ENCODE measurements at regions not wholly inside any gene's neighbourhood (a gene's known extent, or its start where the extent isn't known, plus 50 kb on each side); places are given as distances from the start of the nearest gene placed in this dataset.

DNA sequence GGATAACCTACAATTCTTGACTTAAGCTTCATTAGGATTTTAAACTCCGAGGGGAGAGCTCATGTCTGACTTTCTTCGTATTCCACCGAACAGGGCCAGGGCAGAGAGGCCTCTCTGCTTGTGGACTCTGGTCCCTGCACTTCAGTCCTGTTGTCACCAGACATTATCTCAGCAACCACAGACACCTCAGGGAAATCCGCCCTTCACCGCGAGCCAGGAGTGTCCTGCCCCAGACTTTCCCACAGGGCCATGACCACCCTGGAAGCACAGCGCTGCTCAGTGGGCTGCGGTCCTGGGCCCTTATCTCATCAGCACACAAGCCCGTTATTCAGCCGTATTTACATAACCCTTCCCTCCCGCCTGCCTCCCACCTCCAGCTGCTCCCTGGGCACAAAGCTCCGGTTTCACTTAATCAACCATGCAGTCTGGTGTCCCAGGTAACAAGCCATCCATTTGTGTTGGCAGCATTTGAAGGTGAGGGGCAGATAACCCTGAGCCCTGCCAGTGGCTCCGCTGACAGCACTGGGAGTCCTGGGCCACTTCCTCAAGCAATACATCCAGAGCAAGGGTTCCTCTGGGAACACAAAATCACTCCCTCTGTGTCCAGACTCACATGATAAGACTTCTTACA lies 122.8 kb upstream of the RAB4A start (continued):
- TF ChIP-seq, protein P1, sequence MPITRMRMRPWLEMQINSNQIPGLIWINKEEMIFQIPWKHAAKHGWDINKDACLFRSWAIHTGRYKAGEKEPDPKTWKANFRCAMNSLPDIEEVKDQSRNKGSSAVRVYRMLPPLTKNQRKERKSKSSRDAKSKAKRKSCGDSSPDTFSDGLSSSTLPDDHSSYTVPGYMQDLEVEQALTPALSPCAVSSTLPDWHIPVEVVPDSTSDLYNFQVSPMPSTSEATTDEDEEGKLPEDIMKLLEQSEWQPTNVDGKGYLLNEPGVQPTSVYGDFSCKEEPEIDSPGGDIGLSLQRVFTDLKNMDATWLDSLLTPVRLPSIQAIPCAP (CRISPR knock-in tag; IDR thresholded peaks at IDR 0.05; ENCODE audit: low read depth): no peak
- no peak for TF ChIP-seq NFYB (CRISPR knock-in tag; IDR thresholded peaks at IDR 0.05)
- TF ChIP-seq ZNF672 (CRISPR knock-in tag; IDR thresholded peaks at IDR 0.05): no peak
- no peak for TF ChIP-seq KLF6 (CRISPR knock-in tag; IDR thresholded peaks at IDR 0.05)
- TF ChIP-seq, protein P2, sequence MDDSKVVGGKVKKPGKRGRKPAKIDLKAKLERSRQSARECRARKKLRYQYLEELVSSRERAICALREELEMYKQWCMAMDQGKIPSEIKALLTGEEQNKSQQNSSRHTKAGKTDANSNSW (CRISPR knock-in tag; IDR thresholded peaks at IDR 0.05; ENCODE audit: borderline replicate concordance): no peak
- TF ChIP-seq ZNF143 (CRISPR knock-in tag; IDR thresholded peaks at IDR 0.05): 0 out of 2 replicates have a peak, but pooled peaks have one; percentile 55
- peak; percentile 32 for TF ChIP-seq CCAR2 (optimal IDR thresholded peaks at IDR 0.05; ENCODE audit: low read depth, low read length)
- TF ChIP-seq SIN3A (IDR thresholded peaks at IDR 0.05; ENCODE audit: borderline replicate concordance, low read depth, low read length): no peak
- no peak; the same call in none of the 2 replicates for TF ChIP-seq PPARG (CRISPR knock-in tag; conservative IDR thresholded peaks at IDR 0.05)
- TF ChIP-seq MTA3 (CRISPR knock-in tag; IDR thresholded peaks at IDR 0.05): no peak
- TF ChIP-seq ETV5 (CRISPR knock-in tag; IDR thresholded peaks at IDR 0.05; ENCODE audit: borderline replicate concordance): peak; percentile 49; the same call in 1 of the 2 replicates
- TF ChIP-seq JARID2 (CRISPR knock-in tag; IDR thresholded peaks at IDR 0.05; ENCODE audit: insufficient replicate concordance): no peak
- TF ChIP-seq AHR (CRISPR knock-in tag; IDR thresholded peaks at IDR 0.05): peak; percentile 31; the same call in 1 of the 2 replicates
- TF ChIP-seq ZBTB7B (CRISPR knock-in tag; IDR thresholded peaks at IDR 0.05): peak; percentile 96
- peak in 1 of 2 experiments; percentile 67; a peak in 2 of 4 replicates for TF ChIP-seq KLF16 (CRISPR knock-in tag; IDR thresholded peaks at IDR 0.05)
- TF ChIP-seq PHF21A (CRISPR knock-in tag; IDR thresholded peaks at IDR 0.05): peak; percentile 96
- peak; percentile 91 for TF ChIP-seq ZNF605 (CRISPR knock-in tag; IDR thresholded peaks at IDR 0.05)
- no peak for TF ChIP-seq PHB2 (IDR thresholded peaks at IDR 0.05; ENCODE audit: partially characterized antibody)
- TF ChIP-seq CBX5 (CRISPR knock-in tag; IDR thresholded peaks at IDR 0.05; ENCODE audit: borderline replicate concordance): peak; percentile 50; the same call in 1 of the 2 replicates
- TF ChIP-seq MED8 (CRISPR knock-in tag; IDR thresholded peaks at IDR 0.05; ENCODE audit: insufficient replicate concordance): peak; percentile 34
- TF ChIP-seq, protein P3, sequence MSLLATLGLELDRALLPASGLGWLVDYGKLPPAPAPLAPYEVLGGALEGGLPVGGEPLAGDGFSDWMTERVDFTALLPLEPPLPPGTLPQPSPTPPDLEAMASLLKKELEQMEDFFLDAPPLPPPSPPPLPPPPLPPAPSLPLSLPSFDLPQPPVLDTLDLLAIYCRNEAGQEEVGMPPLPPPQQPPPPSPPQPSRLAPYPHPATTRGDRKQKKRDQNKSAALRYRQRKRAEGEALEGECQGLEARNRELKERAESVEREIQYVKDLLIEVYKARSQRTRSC (CRISPR knock-in tag; IDR thresholded peaks at IDR 0.05; ENCODE audit: low read depth): 0 out of 2 replicates have a peak, but pooled peaks have one; percentile 51
- TF ChIP-seq, protein P4, sequence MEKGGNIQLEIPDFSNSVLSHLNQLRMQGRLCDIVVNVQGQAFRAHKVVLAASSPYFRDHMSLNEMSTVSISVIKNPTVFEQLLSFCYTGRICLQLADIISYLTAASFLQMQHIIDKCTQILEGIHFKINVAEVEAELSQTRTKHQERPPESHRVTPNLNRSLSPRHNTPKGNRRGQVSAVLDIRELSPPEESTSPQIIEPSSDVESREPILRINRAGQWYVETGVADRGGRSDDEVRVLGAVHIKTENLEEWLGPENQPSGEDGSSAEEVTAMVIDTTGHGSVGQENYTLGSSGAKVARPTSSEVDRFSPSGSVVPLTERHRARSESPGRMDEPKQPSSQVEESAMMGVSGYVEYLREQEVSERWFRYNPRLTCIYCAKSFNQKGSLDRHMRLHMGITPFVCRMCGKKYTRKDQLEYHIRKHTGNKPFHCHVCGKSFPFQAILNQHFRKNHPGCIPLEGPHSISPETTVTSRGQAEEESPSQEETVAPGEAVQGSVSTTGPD (CRISPR knock-in tag; IDR thresholded peaks at IDR 0.05): no peak
- no peak for TF ChIP-seq TOPORS (CRISPR knock-in tag; IDR thresholded peaks at IDR 0.05)
- TF ChIP-seq TEAD2 (CRISPR knock-in tag; IDR thresholded peaks at IDR 0.05): 0 out of 2 replicates have a peak, but pooled peaks have one; percentile 23
- no peak for TF ChIP-seq IKZF4 (CRISPR knock-in tag; IDR thresholded peaks at IDR 0.05; ENCODE audit: borderline replicate concordance, low read depth, not compliant biosample characterization)
- TF ChIP-seq TARDBP (CRISPR knock-in tag; IDR thresholded peaks at IDR 0.05): peak; percentile 82
- TF ChIP-seq ZNF44 (CRISPR knock-in tag; IDR thresholded peaks at IDR 0.05): no peak; the same call in 1 of the 2 replicates
- no peak; the same call in 1 of the 2 replicates for TF ChIP-seq ZKSCAN8 (CRISPR knock-in tag; IDR thresholded peaks at IDR 0.05; ENCODE audit: borderline replicate concordance)
- no peak for TF ChIP-seq SMARCE1 (IDR thresholded peaks at IDR 0.05; ENCODE audit: borderline replicate concordance)
- TF ChIP-seq NFATC3 (CRISPR knock-in tag; IDR thresholded peaks at IDR 0.05): no peak
- TF ChIP-seq ZNF343 (CRISPR knock-in tag; IDR thresholded peaks at IDR 0.05): no peak

Data from HepG2 (cell line).